HCT116 (cell line): ENCODE measurements at regions not wholly inside any gene's neighbourhood (a gene's known extent, or its start where the extent isn't known, plus 50 kb on each side); places are given as distances from the start of the nearest gene placed in this dataset.

Experiments
- ATAC-seq: fragments of 200-7000 bp; cut with Tn5 transposase; 2 replicates; pipeline ENCODE4 v1.9.1; 2020; ENCODE audit warnings: mild to moderate bottlenecking, moderate library complexity
- BruUV-seq: library from RNA; stranded (reverse); fragments of 400-500 nt; replicated peaks from 2 replicates; lab custom pipeline; 2021; lab: Mats Ljungman, UMichigan
- CTCF ChIA-PET: fragments of 300-600 bp; sonication (Branson Sonifier 250); formaldehyde crosslinking; loops from one replicate; lab custom pipeline; 2021; ENCODE audit warnings: antibody characterized with exemption; lab: Charles Lee
- POLR2A ChIA-PET: fragments of 300-600, 350-600 bp; sonication (Branson Sonifier 250); formaldehyde crosslinking; loops from one replicate; lab custom pipeline; 2021; ENCODE audit warnings: antibody characterized with exemption; lab: Charles Lee
- RAD21 ChIA-PET, 2 experiments: fragments of 300-600 bp; sonication (Branson Sonifier 250); formaldehyde crosslinking; loops; one replicate each; lab custom pipeline; 2023; ENCODE audit warnings: low total read pairs in 2 of 2; ENCODE audit not compliant: uncharacterized antibody in 2 of 2, unreplicated experiment in 2 of 2, low non-redundant PET in 1 of 2; lab: Charles Lee
- DNase-seq: peaks from one replicate; pipeline ENCODE4 v3.0.0-alpha.2; 2010; ENCODE audit warnings: low read depth, low spot score
- H2AFZ ChIP-seq: fragments of 200-600 bp; shearing (Covaris generic), sonication (generic); 2 replicates; pipeline ENCODE4 v1.6.1; 2017; ENCODE audit warnings: low read depth, mixed run types, mixed read lengths, antibody characterized with exemption, low read length; ENCODE audit not compliant: poor library complexity, severe bottlenecking
- H3K27ac ChIP-seq: 2 replicates; pipeline ENCODE4 v1.5.1; 2012; ENCODE audit warnings: low read depth, low read length
- H3K27me3 ChIP-seq: fragments of 200-600 bp; sonication (generic); 2 replicates; pipeline ENCODE4 v1.6.1; 2016; ENCODE audit warnings: mixed run types, low read length, mixed read lengths; ENCODE audit not compliant: insufficient read depth
- H3K36me3 ChIP-seq, 2 experiments: fragments of 200-500 bp in 1 of 2; fragments of 200-600 bp in 1 of 2; sonication (Bioruptor generic) in 1 of 2; sonication (generic) in 1 of 2; 2 replicates each; pipeline versions ENCODE4 v1.5.1 to v1.6.1; 2014 to 2016; ENCODE audit warnings: low read length in 2 of 2, inconsistent platforms in 1 of 2, mixed read lengths in 1 of 2, mixed run types in 1 of 2; ENCODE audit not compliant: insufficient read depth in 2 of 2, control insufficient read depth in 1 of 2
- H3K4me1 ChIP-seq, 2 experiments: fragments of 200-600 bp in 1 of 2; sonication (generic) in 1 of 2; 2 replicates each; pipeline versions ENCODE4 v1.5.1 to v1.6.1; 2012 to 2017; ENCODE audit warnings: low read length in 2 of 2, inconsistent platforms in 1 of 2, mild to moderate bottlenecking in 1 of 2, mixed read lengths in 1 of 2, mixed run types in 1 of 2, moderate library complexity in 1 of 2; ENCODE audit not compliant: insufficient read depth in 2 of 2, control insufficient read depth in 1 of 2
- H3K4me2 ChIP-seq: fragments of 200-600 bp; sonication (generic); 2 replicates; pipeline ENCODE4 v1.6.1; 2017; ENCODE audit warnings: mixed run types, low read length, mixed read lengths
- H3K4me3 ChIP-seq, 2 experiments: fragments of 200-600 bp in 1 of 2; sonication (generic) in 1 of 2; replicated peaks in 1 of 2; 2 replicates each; pipeline ENCODE4 v1.5.1; 2011 to 2016; ENCODE audit warnings: low read length in 2 of 2, control low read depth in 1 of 2, low read depth in 1 of 2, mild to moderate bottlenecking in 1 of 2, mixed read lengths in 1 of 2, mixed run types in 1 of 2
- H3K79me2 ChIP-seq: fragments of 200-600 bp; sonication (generic); 2 replicates; pipeline ENCODE4 v1.6.1; 2017; ENCODE audit warnings: mild to moderate bottlenecking, mixed run types, low read length, moderate library complexity, mixed read lengths; ENCODE audit not compliant: insufficient read depth
- H3K9ac ChIP-seq: fragments of 200-600 bp; sonication (generic); 2 replicates; pipeline ENCODE4 v1.6.1; 2016; ENCODE audit warnings: low read length, mixed read lengths
- H3K9me2 ChIP-seq: fragments of 200-600 bp; sonication (generic), shearing (Covaris generic); 2 replicates; pipeline ENCODE4 v1.6.1; 2017; ENCODE audit warnings: mixed run types, mild to moderate bottlenecking, moderate library complexity; ENCODE audit not compliant: insufficient read depth
- H3K9me3 ChIP-seq, 2 experiments: fragments of 200-500 bp in 1 of 2; fragments of 200-600 bp in 1 of 2; sonication (Bioruptor generic) in 1 of 2; sonication (generic) in 1 of 2; 2 replicates each; pipeline ENCODE4 v1.6.1; 2014 to 2017; ENCODE audit warnings: low read length in 2 of 2, mixed read lengths in 2 of 2, inconsistent platforms in 1 of 2, low read depth in 1 of 2, mild to moderate bottlenecking in 1 of 2, mixed run types in 1 of 2, moderate library complexity in 1 of 2; ENCODE audit not compliant: control insufficient read depth in 1 of 2, insufficient read depth in 1 of 2
- H4K20me1 ChIP-seq: fragments of 200-600 bp; sonication (generic), shearing (Covaris generic); 2 replicates; pipeline ENCODE4 v1.6.1; 2017; ENCODE audit warnings: mixed run types, mild to moderate bottlenecking, moderate library complexity; ENCODE audit not compliant: insufficient read depth
- CBX3 ChIP-seq: IDR thresholded peaks from 2 replicates; pipeline ENCODE4 v1.6.1; 2012; ENCODE audit warnings: low read depth
- CEBPB ChIP-seq: IDR thresholded peaks from 2 replicates; pipeline ENCODE4 v1.6.1; 2012; ENCODE audit warnings: low read depth
- EZH2phosphoT487 ChIP-seq: fragments of 200-600 bp; IDR thresholded peaks from 2 replicates; pipeline ENCODE4 v1.6.1; 2018; ENCODE audit warnings: antibody characterized with exemption, borderline replicate concordance
- RAD21 ChIP-seq: IDR thresholded peaks from 2 replicates; pipeline ENCODE4 v1.6.1; 2012; ENCODE audit warnings: low read depth, mild to moderate bottlenecking
- REST ChIP-seq: IDR thresholded peaks from 2 replicates; pipeline ENCODE4 v1.6.1; 2012; ENCODE audit warnings: low read depth
- SP1 ChIP-seq: IDR thresholded peaks from 2 replicates; pipeline ENCODE4 v1.6.1; 2012; ENCODE audit warnings: low read depth
- YY1 ChIP-seq: IDR thresholded peaks from 2 replicates; pipeline ENCODE4 v1.6.1; 2011; ENCODE audit warnings: low read length, low read depth, moderate library complexity, mild to moderate bottlenecking; ENCODE audit not compliant: insufficient replicate concordance; ENCODE audit errors: extremely low read depth
- intact Hi-C: fragments of 100-400 bp; cut with micrococcal nuclease; formaldehyde crosslinking; loops from 2 replicates; pipeline ENCODE4 v1.10.0; 2022
- TF ChIP-seq, protein P1 (sequence below), 3 experiments: fragments of 200-600 bp in 1 of 3; sonication (generic) in 1 of 3; IDR thresholded peaks in 2 of 3; conservative IDR thresholded peaks in 1 of 3; 2 replicates each; pipeline ENCODE4 v1.5.1; 2012 to 2017; ENCODE audit warnings: low read depth in 2 of 3, low read length in 2 of 3, antibody characterized with exemption in 1 of 3, borderline replicate concordance in 1 of 3, control low read depth in 1 of 3, mild to moderate bottlenecking in 1 of 3, mixed read lengths in 1 of 3, mixed run types in 1 of 3, moderate library complexity in 1 of 3; ENCODE audit not compliant: insufficient read depth in 1 of 3

- Histone ChIP-seq H3K79me2 (no peaks in the 10 kb centered on the region), H3K4me1 (peaks cover 3 to 24% of the 10 kb centered on the region in 2 experiments; a peak in 3 of 4 replicates), H3K27me3 (no peaks in the 10 kb centered on the region), H3K9me3 (no peaks in the 10 kb centered on the region), H3K4me2 (no peak overlapping the region), H3K9me2 (no peaks in the 10 kb centered on the region), H3K9ac (no peak overlapping the region), H2AFZ (no peak overlapping the region), H4K20me1 (no peaks in the 10 kb centered on the region), H3K36me3 (no peaks in the 10 kb centered on the region), H3K4me3 (no peak overlapping the region), H3K27ac (no peak overlapping the region)
- no peak for TF ChIP-seq SP1
- TF ChIP-seq, protein P1, sequence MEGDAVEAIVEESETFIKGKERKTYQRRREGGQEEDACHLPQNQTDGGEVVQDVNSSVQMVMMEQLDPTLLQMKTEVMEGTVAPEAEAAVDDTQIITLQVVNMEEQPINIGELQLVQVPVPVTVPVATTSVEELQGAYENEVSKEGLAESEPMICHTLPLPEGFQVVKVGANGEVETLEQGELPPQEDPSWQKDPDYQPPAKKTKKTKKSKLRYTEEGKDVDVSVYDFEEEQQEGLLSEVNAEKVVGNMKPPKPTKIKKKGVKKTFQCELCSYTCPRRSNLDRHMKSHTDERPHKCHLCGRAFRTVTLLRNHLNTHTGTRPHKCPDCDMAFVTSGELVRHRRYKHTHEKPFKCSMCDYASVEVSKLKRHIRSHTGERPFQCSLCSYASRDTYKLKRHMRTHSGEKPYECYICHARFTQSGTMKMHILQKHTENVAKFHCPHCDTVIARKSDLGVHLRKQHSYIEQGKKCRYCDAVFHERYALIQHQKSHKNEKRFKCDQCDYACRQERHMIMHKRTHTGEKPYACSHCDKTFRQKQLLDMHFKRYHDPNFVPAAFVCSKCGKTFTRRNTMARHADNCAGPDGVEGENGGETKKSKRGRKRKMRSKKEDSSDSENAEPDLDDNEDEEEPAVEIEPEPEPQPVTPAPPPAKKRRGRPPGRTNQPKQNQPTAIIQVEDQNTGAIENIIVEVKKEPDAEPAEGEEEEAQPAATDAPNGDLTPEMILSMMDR (IDR thresholded peaks at IDR 0.05 in 2 of 3, conservative IDR thresholded peaks at IDR 0.05 in 1 of 3; ENCODE audit: borderline replicate concordance in 1 of 3, insufficient read depth in 1 of 3, low read depth in 2 of 3, low read length in 2 of 3), result peak; percentile 48 to 74 (median 65); a peak in 5 of 6 replicates
- no peak for TF ChIP-seq CBX3
- no peak for TF ChIP-seq CEBPB
- TF ChIP-seq REST, result no peak
- TF ChIP-seq RAD21, result peak; percentile 45
- TF ChIP-seq YY1, result peak; percentile 20
- no peak for TF ChIP-seq EZH2phosphoT487
- ATAC-seq, result peak; percentile 80
- ChIA-PET CTCF (interaction anchor here (0.6 to 1.7 kb wide), 10 partner anchors 11 to 714 kb away, joined by 3 to 5 read pairs (median 3); no protein-coding TSS in a partner anchor), RAD21 (no interaction called here), POLR2A (no interaction called here)
- intact Hi-C loops, result loop anchor here (1.0 kb wide), 2 partner anchors 91 to 240 kb away; no protein-coding TSS in a partner anchor
- DNase-seq, result peak; percentile 12
- no TSS peak for BruUV-seq
These were observed 74.1 kb upstream of the TOX2 start for GRCh38 chr20:43840382-43841070.
